ENCODE measurements at regions not wholly inside any gene's neighbourhood (a gene's known extent, or its start where the extent isn't known, plus 50 kb on each side); places are given as distances from the start of the nearest gene placed in this dataset.

- H3K27ac ChIP-seq (ENCODE audit: low read depth, low read length), result no peak overlapping the region
- H3K4me2 ChIP-seq (ENCODE audit: low read depth, low read length, poor library complexity, severe bottlenecking), result no peak overlapping the region
- H3F3A ChIP-seq (ENCODE audit: insufficient read depth), result no peaks in the 10 kb centered on the region
- H3K36me3 ChIP-seq (ENCODE audit: low read length), result no peaks in the 10 kb centered on the region
- no peak for TF ChIP-seq EZH2phosphoT487 (conservative IDR thresholded peaks at IDR 0.05; ENCODE audit: low read length)
- TF ChIP-seq CTCF (IDR thresholded peaks at IDR 0.05; ENCODE audit: insufficient read depth, low read length, poor library complexity, severe bottlenecking), result no peak
- H3K4me3 ChIP-seq (ENCODE audit: insufficient read depth, low read length, poor library complexity, severe bottlenecking), result no peak overlapping the region
- H3K9ac ChIP-seq (ENCODE audit: low read length), result no peak overlapping the region
- no peaks in the 10 kb centered on the region for H3K9me2 ChIP-seq (replicated peaks; ENCODE audit: insufficient read depth, low read length)
- H4K20me1 ChIP-seq (ENCODE audit: low read depth, low read length), result no peaks in the 10 kb centered on the region
- H3K79me2 ChIP-seq (ENCODE audit: insufficient read depth, low read length), result no peaks in the 10 kb centered on the region
- no peak overlapping the region for H2AFZ ChIP-seq (ENCODE audit: low read depth, low read length, severe bottlenecking)
- no peaks in the 10 kb centered on the region for H3K9me3 ChIP-seq (ENCODE audit: insufficient read depth, low read length)
- H3K27me3 ChIP-seq (ENCODE audit: low read length), result no peaks in the 10 kb centered on the region
These were observed 113.3 kb upstream of the SHB start for GRCh38 chr9:38182321-38182720.

DNA sequence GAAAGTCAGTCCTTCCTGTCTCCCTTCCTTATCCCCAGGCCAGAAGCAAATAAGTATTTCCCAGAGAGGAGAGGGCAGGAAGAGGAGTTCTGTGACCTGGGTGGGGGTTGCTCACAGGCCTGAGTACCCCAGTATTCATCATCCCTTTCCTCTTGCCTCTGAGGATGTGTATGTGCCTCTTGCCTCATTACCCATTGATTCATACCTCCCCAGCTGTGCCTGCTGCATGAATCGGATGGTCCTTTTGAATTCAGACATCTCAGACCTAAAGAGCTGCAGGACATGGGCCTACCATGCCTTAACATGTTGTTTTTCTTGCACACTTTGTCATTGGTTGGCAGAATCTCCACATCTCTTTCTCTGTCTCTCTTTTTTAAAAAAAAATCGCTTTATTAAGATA is 112.8 kb upstream of the SHB start:
- Histone ChIP-seq H3F3A (ENCODE audit: insufficient read depth) (no peaks in the 10 kb centered on the region), H3K4me3 (ENCODE audit: insufficient read depth, low read length, poor library complexity, severe bottlenecking) (no peak overlapping the region), H3K9ac (ENCODE audit: low read length) (no peak overlapping the region), H3K27ac (ENCODE audit: low read depth, low read length) (no peak overlapping the region), H3K9me3 (ENCODE audit: insufficient read depth, low read length) (no peaks in the 10 kb centered on the region), H3K9me2 (replicated peaks; ENCODE audit: insufficient read depth, low read length) (no peaks in the 10 kb centered on the region), H3K79me2 (ENCODE audit: insufficient read depth, low read length) (no peaks in the 10 kb centered on the region), H2AFZ (ENCODE audit: low read depth, low read length, severe bottlenecking) (no peak overlapping the region), H3K4me2 (ENCODE audit: low read depth, low read length, poor library complexity, severe bottlenecking) (no peak overlapping the region), H3K27me3 (ENCODE audit: low read length) (no peaks in the 10 kb centered on the region), H4K20me1 (ENCODE audit: low read depth, low read length) (no peaks in the 10 kb centered on the region), H3K36me3 (ENCODE audit: low read length) (no peaks in the 10 kb centered on the region)
- TF ChIP-seq EZH2phosphoT487 (conservative IDR thresholded peaks at IDR 0.05; ENCODE audit: low read length) (no peak), CTCF (IDR thresholded peaks at IDR 0.05; ENCODE audit: insufficient read depth, low read length, poor library complexity, severe bottlenecking) (no peak)

GRCh38 chr9:38181232-38181631 is 112.2 kb upstream of the SHB start:
- no peak overlapping the region for H3K9ac ChIP-seq (ENCODE audit: low read length)
- TF ChIP-seq EZH2phosphoT487 (conservative IDR thresholded peaks at IDR 0.05; ENCODE audit: low read length), result no peak
- TF ChIP-seq CTCF (IDR thresholded peaks at IDR 0.05; ENCODE audit: insufficient read depth, low read length, poor library complexity, severe bottlenecking), result no peak
- H3K79me2 ChIP-seq (ENCODE audit: insufficient read depth, low read length), result no peaks in the 10 kb centered on the region
- H3K4me3 ChIP-seq (ENCODE audit: insufficient read depth, low read length, poor library complexity, severe bottlenecking), result no peak overlapping the region
- no peak overlapping the region for H3K27ac ChIP-seq (ENCODE audit: low read depth, low read length)
- H2AFZ ChIP-seq (ENCODE audit: low read depth, low read length, severe bottlenecking), result no peak overlapping the region
- H3K4me2 ChIP-seq (ENCODE audit: low read depth, low read length, poor library complexity, severe bottlenecking), result no peak overlapping the region
- H3K36me3 ChIP-seq (ENCODE audit: low read length), result no peaks in the 10 kb centered on the region
- no peaks in the 10 kb centered on the region for H3K9me3 ChIP-seq (ENCODE audit: insufficient read depth, low read length)
- no peaks in the 10 kb centered on the region for H3K27me3 ChIP-seq (ENCODE audit: low read length)
- no peaks in the 10 kb centered on the region for H3F3A ChIP-seq (ENCODE audit: insufficient read depth)
- H3K9me2 ChIP-seq (replicated peaks; ENCODE audit: insufficient read depth, low read length), result no peaks in the 10 kb centered on the region
- H4K20me1 ChIP-seq (ENCODE audit: low read depth, low read length), result no peaks in the 10 kb centered on the region

DNA sequence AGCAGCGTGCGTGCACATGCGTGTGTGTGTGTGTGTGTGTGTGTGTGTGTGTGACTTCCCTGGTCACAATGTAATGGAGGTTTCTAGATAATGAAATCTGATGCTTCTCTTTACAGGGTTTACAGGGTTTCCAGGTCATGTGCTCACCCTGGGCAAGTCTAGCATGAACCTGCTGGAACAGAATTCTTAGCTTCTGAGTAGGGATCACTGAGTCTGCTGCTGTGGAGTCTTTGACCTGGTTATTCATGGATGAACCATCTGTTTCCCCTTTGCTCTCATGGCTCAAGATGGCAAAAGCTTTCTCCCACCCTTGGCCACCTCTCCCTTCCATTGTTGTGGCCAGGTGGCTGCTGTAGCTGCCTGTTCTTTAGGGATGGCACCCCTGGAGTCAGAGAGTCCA is 111.6 kb upstream of the SHB start:
- H3K27ac ChIP-seq (ENCODE audit: low read depth, low read length), result no peak overlapping the region
- H3F3A ChIP-seq (ENCODE audit: insufficient read depth), result no peaks in the 10 kb centered on the region
- no peaks in the 10 kb centered on the region for H4K20me1 ChIP-seq (ENCODE audit: low read depth, low read length)
- H3K4me3 ChIP-seq (ENCODE audit: insufficient read depth, low read length, poor library complexity, severe bottlenecking), result no peak overlapping the region
- no peaks in the 10 kb centered on the region for H3K9me2 ChIP-seq (replicated peaks; ENCODE audit: insufficient read depth, low read length)
- H3K4me2 ChIP-seq (ENCODE audit: low read depth, low read length, poor library complexity, severe bottlenecking), result no peak overlapping the region
- no peaks in the 10 kb centered on the region for H3K79me2 ChIP-seq (ENCODE audit: insufficient read depth, low read length)
- H3K36me3 ChIP-seq (ENCODE audit: low read length), result no peaks in the 10 kb centered on the region
- TF ChIP-seq CTCF (IDR thresholded peaks at IDR 0.05; ENCODE audit: insufficient read depth, low read length, poor library complexity, severe bottlenecking) (no peak), EZH2phosphoT487 (conservative IDR thresholded peaks at IDR 0.05; ENCODE audit: low read length) (no peak)
- H2AFZ ChIP-seq (ENCODE audit: low read depth, low read length, severe bottlenecking), result no peak overlapping the region
- H3K9ac ChIP-seq (ENCODE audit: low read length), result no peak overlapping the region
- no peaks in the 10 kb centered on the region for H3K9me3 ChIP-seq (ENCODE audit: insufficient read depth, low read length)
- no peaks in the 10 kb centered on the region for H3K27me3 ChIP-seq (ENCODE audit: low read length)

Measured in SU-DHL-6 (cell line).